Stimulated activated CD4-positive, alpha-beta T cell treated with anti-CD3 and anti-CD28 coated beads, Interleukin-4, amount 100 ng/mL, for 1 hour (primary cell): ENCODE measurements at regions not wholly inside any gene's neighbourhood (a gene's known extent, or its start where the extent isn't known, plus 50 kb on each side); places are given as distances from the start of the nearest gene placed in this dataset.

ENCODE experiments used
- DNase-seq: peaks from one replicate; pipeline ENCODE4 v3.0.0-alpha.2; 2020

DNA sequence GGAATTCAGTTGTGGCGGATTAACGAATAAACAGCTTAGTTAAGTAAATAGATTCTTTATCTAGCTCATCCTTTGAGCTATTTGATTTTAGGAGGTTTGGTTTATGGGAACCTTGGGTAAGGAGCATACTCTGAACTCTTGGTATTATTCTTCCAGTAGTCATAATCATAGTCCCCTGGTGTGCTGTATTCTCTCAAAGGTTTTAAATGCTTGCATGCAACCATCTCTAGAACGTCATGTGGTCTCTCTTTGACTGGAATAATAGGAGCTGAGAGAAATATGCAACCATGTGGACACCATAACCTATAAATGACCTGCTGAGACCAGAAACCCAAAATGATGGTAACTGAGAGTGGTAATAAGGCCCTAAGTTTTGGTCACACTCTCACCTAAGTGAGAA is 951.6 kb upstream of the MIR17HG start:
- no peak for DNase-seq

DNA sequence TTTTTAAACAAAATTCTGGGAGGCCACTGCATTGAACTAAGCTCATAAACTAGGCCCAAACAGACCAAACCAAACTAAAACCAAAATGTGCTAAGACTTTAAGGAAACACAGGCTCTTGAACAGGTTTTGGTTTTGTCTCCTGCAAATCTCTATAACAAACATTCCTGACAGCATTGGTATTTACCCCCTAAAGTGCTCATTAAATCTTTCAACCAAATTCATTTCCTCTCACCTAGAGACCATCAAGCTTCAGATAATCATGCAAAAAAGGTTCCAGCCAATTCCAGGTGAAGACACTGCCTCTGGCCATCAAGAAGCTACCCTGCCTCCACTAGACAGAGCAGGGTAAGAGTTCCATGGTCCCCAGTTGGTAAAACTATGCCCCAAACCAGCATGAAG is 951.2 kb upstream of the MIR17HG start:
- no peak for DNase-seq

DNA sequence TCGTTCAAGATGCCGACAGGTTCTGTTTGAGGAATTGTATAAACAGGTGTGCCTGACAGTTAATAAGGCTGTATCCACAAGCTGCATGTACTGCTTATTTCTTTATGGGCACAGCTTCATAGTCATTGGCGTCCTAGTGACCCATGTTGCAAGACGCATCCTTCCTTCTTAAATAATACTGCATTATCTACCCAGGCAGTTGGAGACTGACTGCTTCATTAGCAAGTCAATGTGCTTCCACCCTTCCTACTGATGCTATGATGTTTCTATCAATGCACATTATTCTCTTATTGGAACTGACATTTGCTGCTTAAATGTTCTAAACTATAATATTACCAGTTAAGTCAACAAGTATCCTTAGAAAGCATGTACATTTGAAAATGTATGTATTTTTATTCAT is 950.0 kb upstream of the MIR17HG start:
- no peak for DNase-seq

DNA sequence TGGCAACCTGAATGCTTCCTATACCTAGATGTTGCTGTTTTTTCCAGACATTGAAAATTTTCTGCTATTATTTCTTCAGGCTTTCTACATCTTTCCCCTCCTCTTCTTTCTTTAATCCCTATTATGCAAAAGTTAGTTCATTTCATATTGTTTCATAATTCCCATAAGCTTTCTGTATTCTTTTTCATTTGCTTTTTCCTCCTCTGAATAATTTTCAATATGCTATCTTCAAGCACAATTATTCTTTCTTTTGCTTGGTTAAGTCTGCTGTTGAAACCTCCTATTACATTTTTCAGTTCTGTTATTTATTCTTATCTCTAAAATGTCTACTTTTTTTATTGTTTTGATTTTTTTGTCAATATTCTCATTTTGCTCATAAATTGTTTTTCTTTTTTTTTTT is 947.1 kb upstream of the MIR17HG start:
- no peak for DNase-seq

DNA sequence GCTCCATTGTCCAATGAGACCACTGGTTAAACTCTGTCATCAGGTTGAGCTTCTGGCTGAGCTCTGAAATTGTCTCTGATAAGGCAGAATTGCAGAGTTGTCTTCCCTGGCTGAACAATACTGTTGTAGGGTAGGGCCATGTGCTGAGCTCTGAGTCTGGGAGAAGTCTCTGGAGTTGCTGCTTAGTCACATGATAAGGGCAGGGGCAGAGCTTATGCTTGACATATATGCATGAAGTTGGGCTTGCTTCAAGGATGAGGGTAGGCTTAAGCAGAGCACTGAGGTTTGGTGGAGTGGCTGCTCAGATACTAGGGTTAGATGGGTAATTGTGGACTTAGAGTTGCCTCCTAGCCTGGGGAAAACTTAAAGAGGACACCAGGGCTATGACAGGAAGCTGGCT is 946.3 kb upstream of the MIR17HG start:
- no peak for DNase-seq

DNA sequence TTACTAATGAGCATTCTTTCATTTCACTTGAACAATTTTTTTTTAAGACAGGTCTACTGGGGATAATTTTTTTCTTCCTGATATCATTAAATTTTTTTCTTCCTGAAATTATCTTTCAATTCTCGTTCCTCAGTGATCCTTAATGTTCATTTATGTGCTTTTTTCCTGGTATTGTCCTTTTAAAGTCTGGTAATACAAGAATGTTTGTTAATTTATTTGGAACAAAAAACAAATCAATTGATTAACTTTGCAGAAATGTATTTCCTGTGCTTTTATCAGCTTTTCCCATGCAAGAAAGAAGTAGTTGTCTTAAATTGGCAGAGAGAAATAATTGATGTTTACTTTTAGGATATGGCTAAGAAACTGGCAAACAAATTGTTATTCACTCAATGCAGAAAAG is 945.4 kb upstream of the MIR17HG start:
- DNase-seq = no peak

DNA sequence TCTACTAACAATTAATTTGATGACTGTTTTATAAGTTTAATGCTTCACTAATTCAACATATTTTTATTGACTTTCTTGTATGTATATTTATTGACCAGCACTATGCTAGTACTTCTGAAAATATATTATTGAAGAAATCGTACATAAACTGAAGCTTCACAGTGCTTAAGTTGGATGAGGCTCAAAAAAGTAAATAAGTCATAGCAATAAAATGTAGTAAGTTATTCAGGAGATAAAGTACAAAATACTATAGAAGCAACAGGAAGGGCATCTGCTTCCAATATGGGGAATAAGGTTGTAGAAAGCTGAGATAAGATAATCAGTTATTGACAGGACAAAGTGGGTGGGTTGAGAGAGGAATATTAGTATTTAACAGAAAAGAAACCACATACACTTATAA is 944.9 kb upstream of the MIR17HG start:
- DNase-seq = no peak

DNA sequence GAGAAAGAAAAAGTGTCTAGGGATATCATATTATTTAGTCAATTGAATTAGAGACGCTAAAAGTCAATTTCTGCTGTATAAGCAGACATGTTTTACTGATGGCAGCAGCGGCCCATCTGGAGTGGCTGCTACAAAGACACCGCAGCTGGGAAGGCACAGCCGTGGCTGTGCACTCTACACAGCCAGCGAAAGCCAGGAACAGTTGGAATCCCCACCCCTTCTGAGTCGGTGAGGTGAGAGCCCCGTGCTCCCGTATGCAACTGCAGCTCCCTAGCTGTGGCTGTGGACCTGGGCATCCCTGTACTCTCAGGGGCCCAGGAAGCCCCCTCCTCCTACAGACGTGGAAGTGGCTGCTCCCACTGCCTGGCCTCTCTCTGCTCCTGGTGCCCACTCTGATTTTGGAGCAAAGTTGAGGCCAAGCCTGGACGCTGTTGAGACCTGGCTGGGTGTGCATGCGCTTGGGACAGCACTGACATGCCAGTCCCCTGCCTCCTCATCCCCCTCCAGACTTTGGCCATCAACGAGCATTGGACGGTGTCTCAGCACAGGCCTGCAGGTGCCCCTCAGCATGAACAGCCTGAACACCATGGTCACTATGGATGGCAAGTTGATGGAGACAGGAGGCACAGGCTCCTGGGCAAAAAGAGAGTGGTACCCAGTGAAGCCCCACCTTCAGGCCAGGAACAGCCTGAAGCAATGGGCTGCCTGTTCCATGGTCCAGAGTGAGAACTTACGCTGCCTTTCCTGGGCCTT is 944.0 kb upstream of the MIR17HG start:
- DNase-seq = no peak

DNA sequence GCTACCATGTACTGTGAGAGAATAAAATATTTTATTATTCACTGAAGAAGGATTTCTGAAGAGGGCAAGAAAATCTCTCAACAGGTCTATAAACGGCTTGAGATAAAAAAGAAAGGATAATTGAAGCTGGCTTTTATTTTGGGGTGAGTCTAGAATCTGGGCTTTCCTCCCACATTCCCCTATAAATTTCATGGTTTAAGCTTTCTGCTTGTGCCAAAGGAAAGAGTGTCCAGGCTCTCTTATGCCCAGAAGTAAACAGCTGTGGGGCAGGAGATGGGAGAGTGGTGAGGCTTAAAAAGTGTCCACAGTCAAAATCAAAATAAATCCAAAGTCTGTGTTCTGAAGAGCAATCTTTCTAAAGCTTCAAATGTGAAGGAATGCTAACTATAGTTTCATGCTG is 942.2 kb upstream of the MIR17HG start:
- no peak for DNase-seq

DNA sequence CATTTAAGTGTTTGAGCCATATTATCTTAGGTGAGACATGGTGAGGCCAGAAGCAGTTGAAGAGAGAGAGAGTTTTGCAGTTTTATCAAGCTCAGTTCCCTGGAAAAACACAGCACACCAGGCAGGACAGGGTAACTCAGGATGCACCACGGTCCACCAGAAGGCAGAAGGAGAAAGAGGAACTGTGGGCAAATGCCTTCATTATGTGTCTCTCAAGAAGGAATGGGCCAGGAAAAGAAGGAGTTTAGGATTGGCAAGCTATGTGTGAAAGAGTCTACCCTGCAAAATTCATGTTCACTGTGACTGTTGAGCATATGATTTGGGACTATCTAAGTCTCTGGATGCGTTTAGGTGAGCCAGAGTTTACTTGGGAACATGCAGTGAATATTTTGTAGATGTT is 934.5 kb upstream of the MIR17HG start:
- no peak for DNase-seq

DNA sequence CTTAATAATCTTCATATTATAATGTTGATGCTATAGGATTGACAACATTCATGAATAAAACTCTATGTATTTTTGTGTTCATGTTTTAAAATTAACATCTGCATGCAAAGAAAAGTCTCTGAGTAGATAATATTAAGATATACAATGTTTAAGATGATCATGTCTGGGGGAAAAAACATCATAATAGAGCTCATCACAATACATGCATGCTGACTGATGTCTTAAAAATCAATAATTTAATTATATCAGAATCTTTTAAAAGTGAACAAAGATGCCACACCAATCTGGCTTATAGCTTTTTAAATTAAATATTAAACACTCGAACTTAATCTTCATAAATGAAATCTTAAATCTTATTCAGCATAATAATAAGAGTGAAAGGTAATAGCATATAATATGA is 933.9 kb upstream of the MIR17HG start:
- no peak for DNase-seq

DNA sequence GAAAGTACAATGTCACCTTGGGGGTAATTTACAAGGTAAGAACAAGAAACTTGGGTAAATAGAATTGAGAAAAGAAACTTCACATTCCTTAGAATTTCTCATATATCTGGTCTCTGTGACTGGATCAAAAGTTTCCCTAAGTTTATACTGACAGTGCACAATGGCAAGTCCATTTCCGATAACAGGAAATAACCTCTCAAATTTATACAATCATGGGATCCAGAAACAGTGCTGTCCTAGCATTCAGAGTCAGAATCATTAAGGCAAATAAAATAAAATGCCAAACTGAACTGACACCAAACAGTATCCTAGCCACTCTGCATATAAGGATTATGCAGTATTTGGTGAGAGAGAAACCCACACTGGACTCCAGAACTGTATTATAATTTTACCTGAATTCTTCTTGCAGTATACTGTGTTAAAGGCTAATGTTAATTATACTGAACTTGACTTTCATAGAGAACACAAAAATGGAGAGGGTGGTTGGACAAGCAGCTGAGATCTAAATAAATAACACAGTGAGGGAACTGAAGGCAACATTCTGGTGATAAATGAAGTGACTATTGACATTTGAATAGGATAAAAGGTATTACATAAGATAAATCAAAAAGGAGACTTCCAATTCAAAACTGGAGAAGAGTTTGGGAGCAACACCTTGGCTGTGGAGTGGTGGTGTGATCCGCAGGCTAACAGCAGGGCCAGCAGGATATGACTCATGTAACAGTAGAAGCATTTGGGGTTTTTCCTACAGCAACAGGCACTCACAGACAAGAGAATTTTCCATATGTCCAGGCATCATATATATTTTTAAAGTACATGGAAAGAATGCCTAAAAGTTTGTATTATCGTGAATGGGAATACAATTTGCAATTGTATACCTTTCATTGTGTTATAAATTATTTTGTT is 932.5 kb upstream of the MIR17HG start:
- DNase-seq = no peak

DNA sequence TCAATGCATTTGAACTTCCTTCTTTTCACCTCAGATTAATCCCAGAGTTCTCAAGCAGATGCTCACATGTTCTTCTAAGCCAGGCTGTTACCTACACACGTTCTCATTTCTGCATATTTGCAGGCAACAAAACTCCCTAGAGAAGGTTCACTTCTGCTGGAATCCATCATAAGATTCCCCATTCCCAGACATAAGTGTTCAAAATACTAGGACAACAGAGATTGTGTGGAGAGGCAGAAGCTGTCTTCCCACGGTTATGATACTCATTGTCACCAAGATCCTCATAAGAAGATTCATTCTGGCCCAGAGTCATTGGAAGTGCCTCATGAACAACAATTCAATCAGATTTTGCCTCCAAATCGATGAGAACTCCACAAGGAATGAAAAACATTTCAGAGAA is 931.6 kb upstream of the MIR17HG start:
- DNase-seq = no peak

DNA sequence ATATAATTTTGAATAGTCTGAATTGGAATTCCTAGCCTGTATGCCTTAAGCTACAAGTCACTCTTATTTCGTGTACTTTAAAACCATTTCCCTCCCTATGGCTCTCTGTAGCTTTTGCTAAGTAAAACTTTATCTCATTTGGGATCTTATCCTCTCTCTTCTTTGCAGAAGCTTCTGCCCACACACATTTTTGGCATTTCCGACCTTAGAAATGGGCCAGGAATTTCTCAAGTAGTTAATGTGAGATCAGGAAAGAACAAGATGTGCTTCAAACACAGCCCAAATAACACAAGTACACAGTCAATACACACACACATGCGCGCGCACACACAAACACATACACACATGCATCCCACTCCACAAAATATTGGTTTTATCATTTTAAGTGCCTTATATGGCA is 931.0 kb upstream of the MIR17HG start:
- DNase-seq = no peak

DNA sequence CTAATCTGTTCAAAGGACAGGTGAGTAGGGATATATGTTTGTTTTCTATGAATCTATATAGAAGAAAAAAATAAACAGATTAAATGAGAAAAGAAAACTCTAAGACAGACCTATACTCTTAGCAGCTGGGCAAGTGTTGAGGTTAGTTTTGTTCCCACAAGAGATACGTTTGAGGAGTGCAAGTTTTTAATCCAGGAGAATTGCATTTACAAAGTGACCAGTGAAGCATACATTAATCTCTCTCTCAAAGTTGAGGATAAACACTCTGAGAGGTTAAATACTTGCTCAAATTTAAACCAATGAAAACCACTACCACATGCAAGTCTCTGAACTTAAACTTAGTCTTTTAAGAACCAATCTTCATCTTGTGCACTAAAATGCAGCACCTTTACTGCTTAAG is 930.5 kb upstream of the MIR17HG start:
- no peak for DNase-seq

DNA sequence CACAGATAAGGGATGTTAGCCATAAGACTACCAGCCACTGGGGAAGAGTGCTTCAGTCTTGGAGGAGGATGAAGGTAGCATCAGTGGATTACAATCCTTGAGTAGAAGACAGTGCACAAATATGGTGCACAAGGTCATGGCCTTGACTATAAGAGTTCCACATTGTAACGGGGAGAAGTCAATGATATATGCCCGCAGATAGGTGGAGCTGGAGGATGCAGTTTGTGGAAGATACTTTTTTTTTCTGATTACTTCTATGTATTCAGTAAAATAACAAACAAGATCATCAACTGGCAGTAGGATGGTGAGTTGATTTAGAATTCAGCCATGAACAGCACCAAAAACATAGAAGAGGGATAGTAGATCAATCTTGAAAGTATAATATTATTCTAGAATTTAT is 926.8 kb upstream of the MIR17HG start:
- no peak for DNase-seq

DNA sequence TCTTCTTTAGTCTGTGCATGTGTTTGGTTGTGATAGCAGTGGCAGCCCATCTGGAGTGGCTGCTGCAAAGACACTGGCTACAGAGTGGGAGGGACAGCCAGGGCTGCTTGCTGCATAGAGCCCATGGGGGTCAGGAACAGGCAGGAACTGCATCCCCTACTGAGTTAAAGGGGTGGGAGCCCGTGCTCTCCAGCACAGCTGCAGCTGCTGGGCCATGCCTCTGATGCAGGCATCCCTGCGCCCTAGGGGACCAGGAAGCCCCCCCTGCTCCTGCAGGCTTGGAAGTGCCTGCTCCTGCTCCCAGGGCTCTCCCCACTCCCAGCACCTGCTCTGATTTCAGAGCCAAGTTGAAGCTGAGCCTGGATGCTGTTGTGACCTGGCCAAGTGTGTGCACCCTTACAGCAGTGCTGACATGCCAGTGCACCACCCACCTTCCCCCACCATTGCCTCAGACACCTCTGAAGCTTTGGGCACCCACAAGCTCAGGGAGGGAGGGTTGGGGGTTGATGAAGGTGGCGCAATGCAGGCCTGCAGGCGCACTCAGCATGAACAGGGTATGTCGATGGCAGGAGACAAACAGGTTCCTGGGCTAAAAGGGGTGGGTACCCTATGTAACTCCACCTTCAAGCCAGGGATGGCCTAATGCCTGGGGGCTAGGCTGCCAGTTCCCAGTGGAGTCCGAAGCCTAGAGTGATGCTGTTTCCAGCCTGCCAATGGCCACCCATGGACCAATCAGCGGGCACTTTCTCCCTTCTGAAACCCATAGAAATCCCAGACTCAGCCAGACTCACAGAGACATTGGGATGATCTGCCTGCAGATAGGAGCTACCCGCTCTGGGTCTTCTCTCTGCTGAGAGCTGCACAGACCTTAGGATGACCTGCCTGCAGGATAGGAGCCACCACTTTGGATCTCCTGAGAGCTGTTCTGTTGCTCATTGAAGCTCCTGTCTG is 919.9 kb upstream of the MIR17HG start:
- DNase-seq = no peak

DNA sequence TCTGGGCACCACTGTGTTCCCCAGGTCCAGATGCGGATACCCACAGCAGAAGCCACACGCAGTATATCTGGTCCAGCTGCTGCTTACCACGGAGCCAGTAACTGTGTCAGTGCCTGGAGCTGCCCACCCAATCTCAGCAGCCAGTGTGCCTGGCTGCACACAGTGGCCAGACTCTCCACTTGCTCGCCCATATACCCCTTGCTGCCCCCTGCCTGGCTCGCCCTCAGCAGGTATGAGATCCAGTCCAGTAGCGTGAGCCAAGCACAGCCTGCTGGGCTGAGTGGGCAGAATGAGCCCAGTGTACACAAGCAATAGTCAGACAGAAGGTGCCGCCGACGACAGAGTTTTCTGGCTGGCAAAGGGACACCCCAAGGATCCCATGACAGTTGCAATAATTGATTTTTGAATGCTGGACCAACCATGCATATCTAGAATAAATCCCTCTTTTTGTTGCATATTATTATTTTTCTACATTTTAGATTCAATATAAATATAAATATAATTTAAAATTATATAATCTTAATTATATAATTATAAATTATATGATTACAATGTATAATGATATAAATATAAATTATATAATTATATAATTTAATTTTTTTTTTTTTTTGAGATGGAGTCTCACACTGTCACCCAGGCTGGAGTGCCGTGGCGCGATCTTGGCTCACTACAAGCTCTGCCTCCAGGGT is 918.8 kb upstream of the MIR17HG start:
- DNase-seq = no peak

DNA sequence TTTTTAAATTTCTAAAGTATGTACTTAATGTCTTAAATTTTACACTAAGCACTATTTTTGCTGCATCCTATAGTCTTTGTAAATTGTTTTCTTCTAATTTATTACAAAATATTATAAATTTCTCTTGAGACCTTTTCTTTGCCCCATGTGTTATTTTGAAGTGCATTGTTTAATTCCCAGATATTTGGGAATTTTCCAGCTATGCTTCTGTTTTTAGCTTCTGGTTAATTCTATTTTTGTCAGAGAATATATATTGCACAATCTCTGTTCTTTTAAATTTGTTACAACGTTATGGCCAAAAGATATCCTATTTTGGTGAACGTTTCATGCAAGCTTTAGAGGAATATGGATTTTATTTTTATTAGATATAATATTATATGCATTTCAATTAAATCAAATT is 917.4 kb upstream of the MIR17HG start:
- DNase-seq = no peak

DNA sequence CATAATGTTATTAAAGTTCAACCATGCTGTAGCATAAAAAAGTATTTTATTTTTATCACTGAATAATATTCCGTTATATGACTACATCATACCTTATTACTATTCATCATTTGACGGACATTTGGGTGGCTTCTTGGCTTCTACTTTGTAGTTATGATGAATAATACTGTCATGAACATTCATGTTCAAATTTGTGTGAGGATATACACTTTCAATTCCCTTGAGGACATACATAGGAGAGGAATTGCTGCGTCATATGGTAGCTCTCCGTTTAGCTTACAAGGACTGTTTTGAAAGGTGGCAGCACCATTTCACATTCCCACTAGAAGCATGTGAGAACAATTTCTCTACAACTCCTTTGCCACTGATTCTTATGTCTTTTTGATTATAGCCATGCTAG is 910.8 kb upstream of the MIR17HG start:
- no peak for DNase-seq

DNA sequence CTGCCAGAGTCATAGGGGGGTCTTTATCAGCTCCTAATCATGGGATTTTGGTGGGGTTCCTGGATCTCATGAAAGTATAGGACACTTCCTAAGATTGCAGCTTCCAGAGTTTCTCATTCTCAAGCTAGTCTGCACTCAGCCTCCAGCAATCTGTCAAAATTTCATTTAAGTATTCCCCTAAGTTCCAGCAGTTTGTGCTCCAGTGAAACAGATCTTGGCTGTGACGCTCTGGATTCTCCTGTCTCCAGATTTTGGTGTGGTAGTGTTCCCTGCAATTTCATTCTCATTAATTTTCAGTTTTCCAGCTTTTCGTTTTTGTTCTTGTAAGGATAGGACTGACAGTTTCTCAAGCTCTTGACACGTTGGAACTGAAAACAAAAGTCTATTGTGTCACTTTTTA is 908.9 kb upstream of the MIR17HG start:
- DNase-seq = no peak

DNA sequence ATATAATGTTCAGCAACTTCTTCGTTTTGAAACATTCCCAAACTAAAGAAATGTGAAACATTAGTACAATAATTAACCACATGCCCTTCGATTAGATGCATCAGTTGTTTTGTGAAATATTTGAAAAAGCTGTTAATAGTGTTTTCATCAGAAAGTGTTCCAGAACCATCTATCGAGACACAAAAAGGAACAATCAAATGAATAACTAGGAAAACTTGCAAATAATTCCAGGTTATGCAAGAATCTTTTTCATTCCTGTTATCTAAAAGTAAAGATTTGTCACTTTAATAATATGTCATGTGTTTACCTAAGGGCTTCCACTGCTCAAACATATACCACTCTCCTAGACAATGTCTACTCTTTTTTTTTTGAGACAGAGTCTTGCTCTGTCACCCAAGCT is 904.2 kb upstream of the MIR17HG start:
- no peak for DNase-seq

DNA sequence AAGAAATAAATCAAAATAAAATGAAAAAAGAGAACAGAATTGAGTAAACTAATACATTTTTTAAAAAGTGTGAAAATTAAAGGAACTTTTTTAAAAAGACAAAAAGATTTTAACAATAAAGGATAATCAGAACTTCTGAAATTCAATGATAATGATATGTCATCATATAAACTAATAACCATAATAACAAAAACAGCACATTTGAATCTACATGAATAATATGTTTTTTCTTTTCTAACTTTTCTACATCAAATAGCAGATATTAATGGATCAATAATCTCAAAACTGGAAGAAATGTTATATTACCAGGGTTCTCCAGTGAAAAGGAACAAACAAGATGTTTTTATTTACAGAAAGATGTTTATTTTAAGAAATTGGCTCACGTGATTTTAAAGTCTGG is 903.3 kb upstream of the MIR17HG start:
- no peak for DNase-seq
